C4-2B (cell line): ENCODE measurements at regions not wholly inside any gene's neighbourhood (a gene's known extent, or its start where the extent isn't known, plus 50 kb on each side); places are given as distances from the start of the nearest gene placed in this dataset.

ENCODE experiments used
- CTCF ChIP-seq: fragments of 450-650 bp; conservative IDR thresholded peaks from 2 replicates; pipeline ENCODE4 v1.5.1; 2017; ENCODE audit warnings: mild to moderate bottlenecking
- ZFX ChIP-seq: fragments of 450-650 bp; IDR thresholded peaks from 2 replicates; pipeline ENCODE4 v1.6.1; 2017

DNA sequence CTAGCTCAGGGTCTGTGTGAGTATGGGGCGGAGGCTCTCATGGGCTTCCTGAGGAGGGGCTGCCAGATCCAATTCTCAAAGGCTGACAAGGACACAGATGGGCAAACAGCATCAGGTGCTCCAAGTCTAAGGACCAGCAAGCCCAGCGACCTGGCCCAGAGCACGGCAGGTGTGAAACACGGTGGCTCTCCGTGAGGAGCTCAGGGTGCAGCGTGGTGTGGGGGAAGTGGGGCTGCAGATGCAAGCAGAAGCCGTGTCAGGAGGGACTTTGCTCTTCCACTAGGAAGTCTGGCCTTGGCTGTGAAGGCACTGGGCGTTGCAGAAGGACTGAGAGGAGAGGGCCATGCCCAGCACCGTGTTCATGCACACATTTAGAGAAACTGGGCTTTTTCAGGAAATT, 420.0 kb downstream of the GADD45G start:
- no peak for TF ChIP-seq CTCF
- TF ChIP-seq ZFX = no peak
